ENCODE measurements at regions not wholly inside any gene's neighbourhood (a gene's known extent, or its start where the extent isn't known, plus 50 kb on each side); places are given as distances from the start of the nearest gene placed in this dataset.

DNA sequence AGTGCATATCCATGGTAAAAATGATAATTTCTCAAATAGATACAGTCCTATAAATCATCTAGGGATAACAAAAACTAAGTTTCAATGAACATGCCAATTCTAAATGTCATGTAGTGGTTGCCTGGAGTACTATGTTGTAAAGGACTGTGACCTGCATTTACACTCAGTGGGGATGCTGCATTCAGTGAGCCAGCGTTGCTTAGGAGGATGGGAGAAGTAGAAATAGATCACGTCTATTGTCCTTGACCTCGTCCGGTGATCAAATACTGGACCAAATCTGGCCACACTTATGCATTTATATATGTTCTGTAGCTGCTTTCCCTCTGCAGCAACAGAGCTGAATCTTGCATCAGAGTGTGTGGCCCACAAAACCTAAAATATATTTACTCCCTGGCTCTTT lies 139.0 kb upstream of the ETAA1 start:
- TF ChIP-seq TCF12 (IDR thresholded peaks at IDR 0.05; ENCODE audit: low read depth) (no peak), CREB1 (IDR thresholded peaks at IDR 0.05; ENCODE audit: low read depth) (no peak), TEAD4 (IDR thresholded peaks at IDR 0.05) (no peak), ZBTB7A (IDR thresholded peaks at IDR 0.05; ENCODE audit: low read depth) (no peak), EP300 (IDR thresholded peaks at IDR 0.05; ENCODE audit: borderline replicate concordance) (no peak), YY1 (IDR thresholded peaks at IDR 0.05; ENCODE audit: low read depth) (no peak), NFIC (IDR thresholded peaks at IDR 0.05) (no peak), FOXM1 (IDR thresholded peaks at IDR 0.05; ENCODE audit: borderline replicate concordance, low read depth) (no peak), RAD21 (IDR thresholded peaks at IDR 0.05; ENCODE audit: low read depth) (no peak), EGR1 (IDR thresholded peaks at IDR 0.05) (no peak), CEBPB (IDR thresholded peaks at IDR 0.05) (no peak), TAF1 (IDR thresholded peaks at IDR 0.05; ENCODE audit: low read depth) (no peak)
- TF ChIP-seq, protein P1, sequence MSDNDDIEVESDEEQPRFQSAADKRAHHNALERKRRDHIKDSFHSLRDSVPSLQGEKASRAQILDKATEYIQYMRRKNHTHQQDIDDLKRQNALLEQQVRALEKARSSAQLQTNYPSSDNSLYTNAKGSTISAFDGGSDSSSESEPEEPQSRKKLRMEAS (IDR thresholded peaks at IDR 0.05): no peak
- TF ChIP-seq, protein P2, sequence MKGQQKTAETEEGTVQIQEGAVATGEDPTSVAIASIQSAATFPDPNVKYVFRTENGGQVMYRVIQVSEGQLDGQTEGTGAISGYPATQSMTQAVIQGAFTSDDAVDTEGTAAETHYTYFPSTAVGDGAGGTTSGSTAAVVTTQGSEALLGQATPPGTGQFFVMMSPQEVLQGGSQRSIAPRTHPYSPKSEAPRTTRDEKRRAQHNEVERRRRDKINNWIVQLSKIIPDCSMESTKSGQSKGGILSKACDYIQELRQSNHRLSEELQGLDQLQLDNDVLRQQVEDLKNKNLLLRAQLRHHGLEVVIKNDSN (IDR thresholded peaks at IDR 0.05): no peak
- TF ChIP-seq, protein P3, sequence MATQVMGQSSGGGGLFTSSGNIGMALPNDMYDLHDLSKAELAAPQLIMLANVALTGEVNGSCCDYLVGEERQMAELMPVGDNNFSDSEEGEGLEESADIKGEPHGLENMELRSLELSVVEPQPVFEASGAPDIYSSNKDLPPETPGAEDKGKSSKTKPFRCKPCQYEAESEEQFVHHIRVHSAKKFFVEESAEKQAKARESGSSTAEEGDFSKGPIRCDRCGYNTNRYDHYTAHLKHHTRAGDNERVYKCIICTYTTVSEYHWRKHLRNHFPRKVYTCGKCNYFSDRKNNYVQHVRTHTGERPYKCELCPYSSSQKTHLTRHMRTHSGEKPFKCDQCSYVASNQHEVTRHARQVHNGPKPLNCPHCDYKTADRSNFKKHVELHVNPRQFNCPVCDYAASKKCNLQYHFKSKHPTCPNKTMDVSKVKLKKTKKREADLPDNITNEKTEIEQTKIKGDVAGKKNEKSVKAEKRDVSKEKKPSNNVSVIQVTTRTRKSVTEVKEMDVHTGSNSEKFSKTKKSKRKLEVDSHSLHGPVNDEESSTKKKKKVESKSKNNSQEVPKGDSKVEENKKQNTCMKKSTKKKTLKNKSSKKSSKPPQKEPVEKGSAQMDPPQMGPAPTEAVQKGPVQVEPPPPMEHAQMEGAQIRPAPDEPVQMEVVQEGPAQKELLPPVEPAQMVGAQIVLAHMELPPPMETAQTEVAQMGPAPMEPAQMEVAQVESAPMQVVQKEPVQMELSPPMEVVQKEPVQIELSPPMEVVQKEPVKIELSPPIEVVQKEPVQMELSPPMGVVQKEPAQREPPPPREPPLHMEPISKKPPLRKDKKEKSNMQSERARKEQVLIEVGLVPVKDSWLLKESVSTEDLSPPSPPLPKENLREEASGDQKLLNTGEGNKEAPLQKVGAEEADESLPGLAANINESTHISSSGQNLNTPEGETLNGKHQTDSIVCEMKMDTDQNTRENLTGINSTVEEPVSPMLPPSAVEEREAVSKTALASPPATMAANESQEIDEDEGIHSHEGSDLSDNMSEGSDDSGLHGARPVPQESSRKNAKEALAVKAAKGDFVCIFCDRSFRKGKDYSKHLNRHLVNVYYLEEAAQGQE (IDR thresholded peaks at IDR 0.05; ENCODE audit: low read depth): no peak

DNA sequence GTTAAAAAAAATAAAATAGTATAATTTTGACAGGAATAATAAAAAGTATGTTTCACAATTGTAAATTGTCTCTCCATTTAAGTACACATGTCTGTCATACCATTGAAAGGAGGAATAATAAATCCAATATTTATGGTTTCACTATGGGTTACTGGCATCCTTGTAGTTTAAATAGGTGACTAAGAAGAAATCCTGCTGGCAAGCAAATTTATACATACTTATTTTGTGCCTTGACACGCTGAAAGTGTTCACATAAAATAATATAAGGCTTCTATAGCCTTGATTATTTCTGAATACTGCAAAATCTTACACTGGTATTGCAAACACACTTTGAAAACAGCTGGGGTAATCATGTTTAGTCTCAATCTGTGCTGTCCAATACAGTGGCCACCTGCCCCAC lies 138.3 kb upstream of the ETAA1 start:
- TF ChIP-seq TEAD4 (IDR thresholded peaks at IDR 0.05) (no peak), YY1 (IDR thresholded peaks at IDR 0.05; ENCODE audit: low read depth) (no peak), NFIC (IDR thresholded peaks at IDR 0.05) (no peak), TCF12 (IDR thresholded peaks at IDR 0.05; ENCODE audit: low read depth) (no peak), TAF1 (IDR thresholded peaks at IDR 0.05; ENCODE audit: low read depth) (no peak), CEBPB (IDR thresholded peaks at IDR 0.05) (no peak), ZBTB7A (IDR thresholded peaks at IDR 0.05; ENCODE audit: low read depth) (no peak), EP300 (IDR thresholded peaks at IDR 0.05; ENCODE audit: borderline replicate concordance) (no peak), FOXM1 (IDR thresholded peaks at IDR 0.05; ENCODE audit: borderline replicate concordance, low read depth) (no peak), CREB1 (IDR thresholded peaks at IDR 0.05; ENCODE audit: low read depth) (no peak), RAD21 (IDR thresholded peaks at IDR 0.05; ENCODE audit: low read depth) (no peak), EGR1 (IDR thresholded peaks at IDR 0.05) (no peak)
- TF ChIP-seq, protein P2 (IDR thresholded peaks at IDR 0.05): no peak
- TF ChIP-seq, protein P3 (IDR thresholded peaks at IDR 0.05; ENCODE audit: low read depth): no peak
- TF ChIP-seq, protein P1 (IDR thresholded peaks at IDR 0.05): no peak

DNA sequence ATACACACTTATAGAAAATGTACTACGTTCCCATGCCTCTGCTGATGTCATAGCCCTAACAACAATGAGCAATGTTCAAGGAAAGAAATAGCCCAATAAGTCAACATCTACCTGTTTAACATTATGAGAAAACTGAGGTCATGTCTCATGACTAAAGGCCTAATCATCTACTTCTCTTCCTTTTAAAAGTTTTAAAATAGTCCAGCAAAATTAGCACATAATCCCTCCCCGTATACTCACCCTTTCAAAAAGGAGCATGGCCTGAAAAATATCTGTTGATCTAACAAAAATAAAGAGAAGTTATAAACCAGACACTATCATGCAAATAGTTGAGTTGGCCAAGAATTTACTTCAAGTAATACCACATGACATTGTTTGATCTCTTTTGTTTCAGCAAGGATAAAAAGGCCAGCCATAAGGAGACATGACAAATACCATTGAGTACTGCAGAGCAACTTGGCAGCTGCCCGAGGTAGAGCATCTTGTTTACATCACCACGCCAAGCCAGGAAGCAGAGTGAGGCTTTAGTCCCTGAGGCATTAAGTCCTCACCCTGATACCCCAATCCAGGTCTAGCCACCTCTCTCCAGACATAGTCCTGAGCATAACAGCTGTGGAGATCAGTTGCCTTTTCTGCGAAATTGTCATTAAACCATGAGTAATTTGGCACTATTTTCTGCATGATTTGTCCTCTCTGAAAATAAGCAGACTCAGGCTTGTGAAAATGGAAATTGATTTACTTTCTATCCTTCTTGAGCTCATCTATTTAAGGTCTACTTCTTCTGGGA lies 137.4 kb upstream of the ETAA1 start:
- TF ChIP-seq TAF1 (IDR thresholded peaks at IDR 0.05; ENCODE audit: low read depth) (no peak), NFIC (IDR thresholded peaks at IDR 0.05) (no peak), CEBPB (IDR thresholded peaks at IDR 0.05) (no peak), TEAD4 (IDR thresholded peaks at IDR 0.05) (no peak), RAD21 (IDR thresholded peaks at IDR 0.05; ENCODE audit: low read depth) (no peak), YY1 (IDR thresholded peaks at IDR 0.05; ENCODE audit: low read depth) (no peak), EGR1 (IDR thresholded peaks at IDR 0.05) (no peak), CREB1 (IDR thresholded peaks at IDR 0.05; ENCODE audit: low read depth) (no peak), ZBTB7A (IDR thresholded peaks at IDR 0.05; ENCODE audit: low read depth) (no peak), EP300 (IDR thresholded peaks at IDR 0.05; ENCODE audit: borderline replicate concordance) (no peak), FOXM1 (IDR thresholded peaks at IDR 0.05; ENCODE audit: borderline replicate concordance, low read depth) (no peak)
- TF ChIP-seq, protein P3 (IDR thresholded peaks at IDR 0.05; ENCODE audit: low read depth): no peak
- TF ChIP-seq, protein P2 (IDR thresholded peaks at IDR 0.05): no peak

All from Ishikawa (cell line).